ENCODE measurements at regions not wholly inside any gene's neighbourhood (a gene's known extent, or its start where the extent isn't known, plus 50 kb on each side); places are given as distances from the start of the nearest gene placed in this dataset.

DNA sequence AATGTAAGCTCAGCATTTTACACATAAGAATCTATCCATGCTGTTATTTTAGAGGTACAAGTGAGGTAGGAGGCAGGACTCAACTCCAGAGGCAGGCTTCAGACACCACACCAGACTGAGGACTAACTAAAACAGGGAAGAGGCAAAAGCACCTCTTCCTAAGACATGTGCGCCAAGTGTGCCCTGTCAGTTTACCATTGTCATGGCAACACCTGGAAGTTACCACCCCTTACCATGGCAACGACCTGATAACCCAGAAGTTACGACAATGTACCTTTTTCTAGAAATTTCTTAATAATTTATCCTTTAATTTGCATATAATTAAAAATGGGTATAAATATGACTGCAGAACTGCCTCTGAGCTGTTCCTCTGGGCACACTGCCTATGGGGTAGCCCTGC, 160.1 kb downstream of the FAM124B start:
- TF ChIP-seq POLR2A (IDR thresholded peaks at IDR 0.05; ENCODE audit: low read depth, low read length), result no peak
- TF ChIP-seq, protein P1, sequence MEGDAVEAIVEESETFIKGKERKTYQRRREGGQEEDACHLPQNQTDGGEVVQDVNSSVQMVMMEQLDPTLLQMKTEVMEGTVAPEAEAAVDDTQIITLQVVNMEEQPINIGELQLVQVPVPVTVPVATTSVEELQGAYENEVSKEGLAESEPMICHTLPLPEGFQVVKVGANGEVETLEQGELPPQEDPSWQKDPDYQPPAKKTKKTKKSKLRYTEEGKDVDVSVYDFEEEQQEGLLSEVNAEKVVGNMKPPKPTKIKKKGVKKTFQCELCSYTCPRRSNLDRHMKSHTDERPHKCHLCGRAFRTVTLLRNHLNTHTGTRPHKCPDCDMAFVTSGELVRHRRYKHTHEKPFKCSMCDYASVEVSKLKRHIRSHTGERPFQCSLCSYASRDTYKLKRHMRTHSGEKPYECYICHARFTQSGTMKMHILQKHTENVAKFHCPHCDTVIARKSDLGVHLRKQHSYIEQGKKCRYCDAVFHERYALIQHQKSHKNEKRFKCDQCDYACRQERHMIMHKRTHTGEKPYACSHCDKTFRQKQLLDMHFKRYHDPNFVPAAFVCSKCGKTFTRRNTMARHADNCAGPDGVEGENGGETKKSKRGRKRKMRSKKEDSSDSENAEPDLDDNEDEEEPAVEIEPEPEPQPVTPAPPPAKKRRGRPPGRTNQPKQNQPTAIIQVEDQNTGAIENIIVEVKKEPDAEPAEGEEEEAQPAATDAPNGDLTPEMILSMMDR (IDR thresholded peaks at IDR 0.05; ENCODE audit: extremely low read depth in 1 of 2, insufficient read depth in 1 of 2, low read depth in 1 of 2, low read length in 2 of 2), result no peak
- TF ChIP-seq MYC (IDR thresholded peaks at IDR 0.05; ENCODE audit: low read depth, low read length), result no peak
- TF ChIP-seq EZH2 (IDR thresholded peaks at IDR 0.05; ENCODE audit: borderline replicate concordance, low read depth, low read length, severe bottlenecking), result no peak
- TF ChIP-seq POLR2AphosphoS5 (IDR thresholded peaks at IDR 0.05; ENCODE audit: insufficient read depth, low read depth, low read length), result no peak

All from endothelial cell of umbilical vein (primary cell).